DMS53 treated with DMSO at 0.1 percent for 48 hours (cell line): ENCODE measurements at regions not wholly inside any gene's neighbourhood (a gene's known extent, or its start where the extent isn't known, plus 50 kb on each side); places are given as distances from the start of the nearest gene placed in this dataset.

Experiments
- DNase-seq: peaks from one replicate; lab custom pipeline; 2025; ENCODE audit not compliant: unreplicated experiment; lab: John Stamatoyannopoulos, UW

- no peak for DNase-seq
These were observed 85.4 kb upstream of the KAZN start for GRCh38 chr1:14513111-14513510.

GRCh38 chr1:14514739-14515138 lies 83.7 kb upstream of the KAZN start:
- no peak for DNase-seq

- no peak for DNase-seq
These were observed 81.3 kb upstream of the KAZN start for GRCh38 chr1:14516974-14517840.

GRCh38 chr1:14517841-14518180 lies 80.7 kb upstream of the KAZN start:
- DNase-seq, result no peak

- DNase-seq, result no peak
These were observed 78.5 kb upstream of the KAZN start for GRCh38 chr1:14519976-14520375.

GRCh38 chr1:14520514-14521163 lies 77.8 kb upstream of the KAZN start:
- no peak for DNase-seq

GRCh38 chr1:14521622-14522021 lies 76.9 kb upstream of the KAZN start:
- DNase-seq, result no peak

GRCh38 chr1:14522077-14522925 lies 76.2 kb upstream of the KAZN start:
- no peak for DNase-seq

GRCh38 chr1:14522926-14523241 lies 75.6 kb upstream of the KAZN start:
- DNase-seq, result no peak

GRCh38 chr1:14524826-14525636 lies 73.5 kb upstream of the KAZN start:
- no peak for DNase-seq

- DNase-seq, result no peak
These were observed 69.0 kb upstream of the KAZN start for GRCh38 chr1:14529475-14529874.

GRCh38 chr1:14531519-14531918 lies 67.0 kb upstream of the KAZN start:
- DNase-seq, result no peak

GRCh38 chr1:14535619-14536355 lies 62.7 kb upstream of the KAZN start:
- DNase-seq, result no peak

- no peak for DNase-seq
These were observed 60.1 kb upstream of the KAZN start for GRCh38 chr1:14538335-14538734.

GRCh38 chr1:14539309-14539708 lies 59.2 kb upstream of the KAZN start:
- no peak for DNase-seq

GRCh38 chr1:14539953-14540563 lies 58.4 kb upstream of the KAZN start:
- no peak for DNase-seq

- no peak for DNase-seq
These were observed 57.1 kb upstream of the KAZN start for GRCh38 chr1:14541348-14541747.

GRCh38 chr1:14543191-14543840 lies 55.2 kb upstream of the KAZN start:
- DNase-seq, result no peak

GRCh38 chr1:14544319-14544718 lies 54.2 kb upstream of the KAZN start:
- no peak for DNase-seq
